Adipocyte (in vitro differentiated cells): ENCODE measurements at regions not wholly inside any gene's neighbourhood (a gene's known extent, or its start where the extent isn't known, plus 50 kb on each side); places are given as distances from the start of the nearest gene placed in this dataset.
A peak's percentile ranks its signal among the peaks of the same experiment; 100 is the strongest.

Source experiments
- DNase-seq: peaks from one replicate; pipeline ENCODE4 v3.0.0-alpha.2; 2015; ENCODE audit warnings: low read depth
- H3K27me3 ChIP-seq: replicated peaks from 2 replicates; pipeline ENCODE4 v1.7.0; 2013; ENCODE audit warnings: mild to moderate bottlenecking, low read length, moderate library complexity; ENCODE audit not compliant: control insufficient read depth, insufficient read depth
- H3K36me3 ChIP-seq: 2 replicates; pipeline ENCODE4 v1.7.0; 2013; ENCODE audit warnings: low read length, mild to moderate bottlenecking, moderate library complexity; ENCODE audit not compliant: control insufficient read depth, insufficient read depth, severe bottlenecking
- H3K4me1 ChIP-seq: 2 replicates; pipeline ENCODE4 v1.7.0; 2013; ENCODE audit warnings: mild to moderate bottlenecking, low read length, moderate library complexity; ENCODE audit not compliant: control insufficient read depth, insufficient read depth
- H3K4me3 ChIP-seq: 2 replicates; pipeline ENCODE4 v1.7.0; 2013; ENCODE audit warnings: mild to moderate bottlenecking, low read length, moderate library complexity
- H3K9ac ChIP-seq: 2 replicates; pipeline ENCODE4 v1.7.0; 2013; ENCODE audit warnings: mild to moderate bottlenecking, low read length, moderate library complexity
- H3K9me3 ChIP-seq: 2 replicates; pipeline ENCODE4 v1.7.0; 2013; ENCODE audit warnings: mild to moderate bottlenecking, low read length, moderate library complexity; ENCODE audit not compliant: control insufficient read depth

- DNase-seq = peak; percentile 89
- H3K27me3 ChIP-seq = no peaks in the 10 kb centered on the region
- no peaks in the 10 kb centered on the region for H3K36me3 ChIP-seq
- peak overlapping the region; percentile 43 for H3K9ac ChIP-seq
- peak overlapping the region; percentile 75 for H3K4me3 ChIP-seq
- peaks cover 20% of the 10 kb centered on the region for H3K9me3 ChIP-seq
- peaks cover 49% of the 10 kb centered on the region for H3K4me1 ChIP-seq
These were observed 664.2 kb upstream of the ZNF608 start for GRCh38 chr5:125410537-125411070.

- H3K9ac ChIP-seq = peak overlapping the region; percentile 70
- peak overlapping the region; percentile 75 for H3K4me3 ChIP-seq
- H3K9me3 ChIP-seq = peaks cover 14% of the 10 kb centered on the region
- peak; percentile 73 for DNase-seq
- H3K4me1 ChIP-seq = peaks cover 49% of the 10 kb centered on the region
- H3K27me3 ChIP-seq = no peaks in the 10 kb centered on the region
- no peaks in the 10 kb centered on the region for H3K36me3 ChIP-seq
These were observed 664.8 kb upstream of the ZNF608 start for GRCh38 chr5:125411071-125411743.

GRCh38 chr5:125411744-125412560, 665.5 kb upstream of the ZNF608 start:
- peak overlapping the region; percentile 75 for H3K4me3 ChIP-seq
- peak overlapping the region; percentile 70 for H3K9ac ChIP-seq
- H3K4me1 ChIP-seq = peaks cover 49% of the 10 kb centered on the region
- no peaks in the 10 kb centered on the region for H3K36me3 ChIP-seq
- H3K27me3 ChIP-seq = no peaks in the 10 kb centered on the region
- peaks cover 6% of the 10 kb centered on the region for H3K9me3 ChIP-seq
- peak; percentile 38 for DNase-seq

- Histone ChIP-seq H3K9ac (peak overlapping the region; percentile 70), H3K27me3 (no peaks in the 10 kb centered on the region), H3K36me3 (no peaks in the 10 kb centered on the region), H3K9me3 (no peaks in the 10 kb centered on the region), H3K4me1 (peaks cover 49% of the 10 kb centered on the region), H3K4me3 (peak overlapping the region; percentile 31)
- DNase-seq = peak; percentile 93
These were observed 666.4 kb upstream of the ZNF608 start for GRCh38 chr5:125412561-125413495.

- Histone ChIP-seq H3K9ac (no peak overlapping the region), H3K4me3 (no peak overlapping the region), H3K27me3 (no peaks in the 10 kb centered on the region), H3K9me3 (no peaks in the 10 kb centered on the region), H3K36me3 (no peaks in the 10 kb centered on the region), H3K4me1 (peaks cover 44% of the 10 kb centered on the region)
- DNase-seq = peak; percentile 0
These were observed 667.2 kb upstream of the ZNF608 start for GRCh38 chr5:125413496-125414274.

- Histone ChIP-seq H3K9me3 (no peaks in the 10 kb centered on the region), H3K4me1 (peaks cover 31% of the 10 kb centered on the region), H3K4me3 (no peak overlapping the region), H3K36me3 (no peaks in the 10 kb centered on the region), H3K27me3 (no peaks in the 10 kb centered on the region), H3K9ac (no peak overlapping the region)
- DNase-seq = no peak
These were observed 668.7 kb upstream of the ZNF608 start for GRCh38 chr5:125415126-125415525.

- no peaks in the 10 kb centered on the region for H3K9me3 ChIP-seq
- peaks cover 22% of the 10 kb centered on the region for H3K4me1 ChIP-seq
- no peak overlapping the region for H3K4me3 ChIP-seq
- H3K27me3 ChIP-seq = no peaks in the 10 kb centered on the region
- no peak overlapping the region for H3K9ac ChIP-seq
- no peak for DNase-seq
- H3K36me3 ChIP-seq = no peaks in the 10 kb centered on the region
These were observed 669.6 kb upstream of the ZNF608 start for GRCh38 chr5:125416055-125416454.

- no peak overlapping the region for H3K4me3 ChIP-seq
- H3K27me3 ChIP-seq = no peaks in the 10 kb centered on the region
- no peak overlapping the region for H3K9ac ChIP-seq
- H3K9me3 ChIP-seq = no peaks in the 10 kb centered on the region
- no peaks in the 10 kb centered on the region for H3K4me1 ChIP-seq
- H3K36me3 ChIP-seq = no peaks in the 10 kb centered on the region
- DNase-seq = no peak
These were observed 674.6 kb upstream of the ZNF608 start for GRCh38 chr5:125421006-125421405.

- DNase-seq = no peak
- Histone ChIP-seq H3K4me1 (no peaks in the 10 kb centered on the region), H3K27me3 (no peaks in the 10 kb centered on the region), H3K9me3 (peaks cover 2% of the 10 kb centered on the region), H3K9ac (no peak overlapping the region), H3K4me3 (no peak overlapping the region), H3K36me3 (no peaks in the 10 kb centered on the region)
These were observed 675.9 kb upstream of the ZNF608 start for GRCh38 chr5:125422342-125422741.

GRCh38 chr5:125424402-125425141, 678.1 kb upstream of the ZNF608 start:
- Histone ChIP-seq H3K4me1 (no peaks in the 10 kb centered on the region), H3K27me3 (no peaks in the 10 kb centered on the region), H3K9me3 (peaks cover 20% of the 10 kb centered on the region), H3K4me3 (no peak overlapping the region), H3K9ac (no peak overlapping the region), H3K36me3 (no peaks in the 10 kb centered on the region)
- DNase-seq = peak; percentile 7
